Keratinocyte (primary cell): ENCODE measurements at regions not wholly inside any gene's neighbourhood (a gene's known extent, or its start where the extent isn't known, plus 50 kb on each side); places are given as distances from the start of the nearest gene placed in this dataset.

ENCODE experiments used
- DNase-seq: peaks from one replicate; pipeline ENCODE4 v3.0.0-alpha.2; 2011; ENCODE audit warnings: low read depth, missing footprints, low spot score
- FAIRE-seq: peaks from 2 replicates; lab custom pipeline; 2011; peaks lifted over from hg19 to GRCh38; lab: Jason Lieb, UNC
- H2AFZ ChIP-seq: 2 replicates; pipeline ENCODE4 v1.6.0; 2012; ENCODE audit warnings: low read length, control low read depth, inconsistent platforms; ENCODE audit not compliant: control insufficient read depth
- H3K27ac ChIP-seq: 2 replicates; pipeline ENCODE4 v1.5.1; 2011; ENCODE audit warnings: low read length; ENCODE audit not compliant: control insufficient read depth, insufficient read depth
- H3K27me3 ChIP-seq: 3 replicates; pipeline ENCODE4 v1.6.0; 2011; ENCODE audit warnings: low read length; ENCODE audit not compliant: control insufficient read depth, insufficient read depth; ENCODE audit errors: extremely low read depth
- H3K36me3 ChIP-seq, 2 experiments: 2 replicates in 1 of 2; 3 replicates in 1 of 2; pipeline ENCODE4 v1.5.1; 2011; ENCODE audit warnings: low read length in 2 of 2, mild to moderate bottlenecking in 1 of 2; ENCODE audit not compliant: control insufficient read depth in 2 of 2, insufficient read depth in 2 of 2; ENCODE audit errors: extremely low read depth in 1 of 2
- H3K4me1 ChIP-seq: 3 replicates; pipeline ENCODE4 v1.5.1; 2011; ENCODE audit warnings: low read length; ENCODE audit not compliant: control insufficient read depth, insufficient read depth; ENCODE audit errors: extremely low read depth
- H3K4me2 ChIP-seq: 3 replicates; pipeline ENCODE4 v1.6.0; 2011; ENCODE audit warnings: low read depth, low read length; ENCODE audit not compliant: control insufficient read depth, insufficient read depth; ENCODE audit errors: extremely low read depth
- H3K4me3 ChIP-seq, 3 experiments: fragments of 200-600 bp in 1 of 3; sonication (generic) in 1 of 3; 2 replicates in 2 of 3; 3 replicates in 1 of 3; pipeline ENCODE4 v1.5.1; 2011 to 2016; ENCODE audit warnings: low read length in 3 of 3, mild to moderate bottlenecking in 3 of 3, control low read depth in 2 of 3, inconsistent platforms in 1 of 3, low read depth in 1 of 3, mixed read lengths in 1 of 3, mixed run types in 1 of 3, moderate library complexity in 1 of 3; ENCODE audit not compliant: control insufficient read depth in 2 of 3, insufficient read depth in 2 of 3; ENCODE audit errors: extremely low read depth in 1 of 3
- H3K79me2 ChIP-seq: 2 replicates; pipeline ENCODE4 v1.6.0; 2012; ENCODE audit warnings: low read length; ENCODE audit not compliant: control insufficient read depth, insufficient read depth
- H3K9ac ChIP-seq: 3 replicates; pipeline ENCODE4 v1.6.0; 2011; ENCODE audit warnings: low read length; ENCODE audit not compliant: control insufficient read depth, insufficient read depth; ENCODE audit errors: extremely low read depth
- H3K9me1 ChIP-seq: 3 replicates; pipeline ENCODE4 v1.6.0; 2011; ENCODE audit warnings: low read length; ENCODE audit not compliant: control insufficient read depth, insufficient read depth; ENCODE audit errors: extremely low read depth
- H3K9me3 ChIP-seq: 2 replicates; pipeline ENCODE4 v1.5.1; 2012; ENCODE audit warnings: low read depth, low read length; ENCODE audit not compliant: control insufficient read depth
- H4K20me1 ChIP-seq: 3 replicates; pipeline ENCODE4 v1.6.0; 2011; ENCODE audit warnings: low read length; ENCODE audit not compliant: control insufficient read depth, insufficient read depth; ENCODE audit errors: extremely low read depth
- CTCF ChIP-seq, 3 experiments: IDR thresholded peaks in 1 of 3; conservative IDR thresholded peaks in 1 of 3; optimal IDR thresholded peaks in 1 of 3; 2 replicates in 2 of 3; 3 replicates in 1 of 3; pipeline versions ENCODE3 to v1.5.1; 2011; ENCODE audit warnings: low read length in 3 of 3, mild to moderate bottlenecking in 3 of 3, moderate library complexity in 2 of 3, control low read depth in 1 of 3, inconsistent platforms in 1 of 3; ENCODE audit not compliant: insufficient read depth in 2 of 3; ENCODE audit errors: extremely low read depth in 1 of 3
- EZH2 ChIP-seq: IDR thresholded peaks from one replicate; pipeline ENCODE4 v1.6.1; 2012; ENCODE audit warnings: inconsistent platforms, mild to moderate bottlenecking, low read length, moderate library complexity
- dilution Hi-C: fragments of 300-500 bp; cut with MboI; formaldehyde crosslinking; loops from one replicate; pipeline ENCODE4 v1.7.0; 2020; ENCODE audit warnings: low sequenced_read_pairs; ENCODE audit not compliant: extremely low pct_ligation_motif_present

GRCh38 chr5:4020400-4020799, 424.8 kb downstream of the IRX1 start:
- Histone ChIP-seq H3K4me1 (peaks cover 10% of the 10 kb centered on the region), H3K79me2 (no peaks in the 10 kb centered on the region), H3K27me3 (no peaks in the 10 kb centered on the region), H3K27ac (no peak overlapping the region), H3K9me1 (no peaks in the 10 kb centered on the region), H2AFZ (no peak overlapping the region), H3K4me2 (no peak overlapping the region), H3K36me3 (no peaks in the 10 kb centered on the region), H4K20me1 (no peaks in the 10 kb centered on the region), H3K9me3 (no peaks in the 10 kb centered on the region), H3K9ac (no peak overlapping the region), H3K4me3 (no peak overlapping the region)
- FAIRE-seq, result no peak
- no peak for DNase-seq
- dilution Hi-C loops, result no loop called here
- TF ChIP-seq CTCF (optimal IDR thresholded peaks at IDR 0.05 in 1 of 3, IDR thresholded peaks at IDR 0.05 in 1 of 3, conservative IDR thresholded peaks at IDR 0.05 in 1 of 3; ENCODE audit: extremely low read depth in 1 of 3, insufficient read depth in 2 of 3, low read length in 3 of 3) (no peak), EZH2 (no peak)

- Histone ChIP-seq H3K4me3 (no peak overlapping the region), H4K20me1 (no peaks in the 10 kb centered on the region), H3K9me1 (no peaks in the 10 kb centered on the region), H3K27me3 (no peaks in the 10 kb centered on the region), H3K4me2 (no peak overlapping the region), H2AFZ (no peak overlapping the region), H3K79me2 (no peaks in the 10 kb centered on the region), H3K36me3 (no peaks in the 10 kb centered on the region), H3K9me3 (no peaks in the 10 kb centered on the region), H3K4me1 (peaks cover 10% of the 10 kb centered on the region), H3K9ac (no peak overlapping the region), H3K27ac (no peak overlapping the region)
- TF ChIP-seq EZH2, result no peak
- TF ChIP-seq CTCF (optimal IDR thresholded peaks at IDR 0.05 in 1 of 3, IDR thresholded peaks at IDR 0.05 in 1 of 3, conservative IDR thresholded peaks at IDR 0.05 in 1 of 3; ENCODE audit: extremely low read depth in 1 of 3, insufficient read depth in 2 of 3, low read length in 3 of 3), result no peak
- FAIRE-seq (no peak), DNase-seq (no peak)
- dilution Hi-C loops, result no loop called here
These were observed 426.5 kb downstream of the IRX1 start for GRCh38 chr5:4022056-4022670.
